H9 (cell line): ENCODE measurements at regions not wholly inside any gene's neighbourhood (a gene's known extent, or its start where the extent isn't known, plus 50 kb on each side); places are given as distances from the start of the nearest gene placed in this dataset.

Experiments
- DNase-seq: peaks from one replicate; pipeline ENCODE4 v3.0.0-alpha.2; 2017
- H2AFZ ChIP-seq: one replicate; pipeline ENCODE4 v1.6.1; 2013; ENCODE audit warnings: mild to moderate bottlenecking, low read length, control low read depth, moderate library complexity
- H2AK5ac ChIP-seq: 2 replicates; pipeline ENCODE4 v1.6.1; 2013; ENCODE audit warnings: low read length, control low read depth, mixed read lengths; ENCODE audit not compliant: insufficient read length
- H2BK120ac ChIP-seq: one replicate; pipeline ENCODE4 v1.6.1; 2013; ENCODE audit warnings: low read depth, mild to moderate bottlenecking, low read length, control low read depth, inconsistent platforms; ENCODE audit not compliant: poor library complexity, severe bottlenecking
- H2BK12ac ChIP-seq: 2 replicates; pipeline ENCODE4 v1.6.1; 2013; ENCODE audit warnings: low read length, control low read depth, mixed read lengths, low read depth; ENCODE audit not compliant: insufficient read length
- H2BK15ac ChIP-seq: 2 replicates; pipeline ENCODE4 v1.6.1; 2013; ENCODE audit warnings: low read depth, low read length, control low read depth
- H2BK20ac ChIP-seq: one replicate; pipeline ENCODE4 v1.6.1; 2013; ENCODE audit warnings: low read depth, mild to moderate bottlenecking, low read length, control low read depth, inconsistent platforms; ENCODE audit not compliant: poor library complexity, severe bottlenecking
- H2BK5ac ChIP-seq: 2 replicates; pipeline ENCODE4 v1.6.1; 2013; ENCODE audit warnings: low read length, control low read depth, mixed read lengths; ENCODE audit not compliant: insufficient read length
- H3K14ac ChIP-seq: 2 replicates; pipeline ENCODE4 v1.6.1; 2013; ENCODE audit warnings: low read length, control low read depth; ENCODE audit not compliant: insufficient read depth
- H3K18ac ChIP-seq: 2 replicates; pipeline ENCODE4 v1.6.1; 2013; ENCODE audit warnings: low read depth, mild to moderate bottlenecking, mixed read lengths, low read length, control low read depth; ENCODE audit not compliant: insufficient read length
- H3K23ac ChIP-seq: 2 replicates; pipeline ENCODE4 v1.6.1; 2013; ENCODE audit warnings: low read length, control low read depth, mixed read lengths, low read depth; ENCODE audit not compliant: insufficient read length
- H3K23me2 ChIP-seq: 2 replicates; pipeline ENCODE4 v1.6.1; 2013; ENCODE audit warnings: low read depth, mild to moderate bottlenecking, mixed read lengths, low read length, control low read depth; ENCODE audit not compliant: insufficient read length, poor library complexity, severe bottlenecking
- H3K27ac ChIP-seq: 2 replicates; pipeline ENCODE4 v1.5.1; 2013; ENCODE audit warnings: low read length, control low read depth, mixed read lengths, low read depth; ENCODE audit not compliant: insufficient read length
- H3K27me3 ChIP-seq: 2 replicates; pipeline ENCODE4 v1.6.1; 2013; ENCODE audit warnings: low read length, control low read depth, inconsistent platforms; ENCODE audit not compliant: insufficient read depth
- H3K4ac ChIP-seq: 2 replicates; pipeline ENCODE4 v1.6.1; 2013; ENCODE audit warnings: low read depth, mild to moderate bottlenecking, control low read depth, inconsistent platforms, low read length, moderate library complexity
- H3K4me1 ChIP-seq: 2 replicates; pipeline ENCODE4 v1.6.1; 2013; ENCODE audit warnings: low read length, control low read depth, inconsistent platforms; ENCODE audit not compliant: insufficient read depth
- H3K4me2 ChIP-seq: 2 replicates; pipeline ENCODE4 v1.6.1; 2013; ENCODE audit warnings: low read length, control low read depth, mixed read lengths; ENCODE audit not compliant: insufficient read length, insufficient read depth
- H3K56ac ChIP-seq: 2 replicates; pipeline ENCODE4 v1.6.1; 2013; ENCODE audit warnings: low read depth, mild to moderate bottlenecking, mixed read lengths, low read length, control low read depth; ENCODE audit not compliant: insufficient read length
- H3K79me1 ChIP-seq: 2 replicates; pipeline ENCODE4 v1.6.1; 2013; ENCODE audit warnings: low read depth, mild to moderate bottlenecking, moderate library complexity, low read length, control low read depth, inconsistent platforms; ENCODE audit not compliant: insufficient read depth, poor library complexity, severe bottlenecking
- H3K79me2 ChIP-seq: 2 replicates; pipeline ENCODE4 v1.6.1; 2013; ENCODE audit warnings: low read length, control low read depth, inconsistent platforms; ENCODE audit not compliant: insufficient read depth
- H3K9ac ChIP-seq: 2 replicates; pipeline ENCODE4 v1.6.1; 2013; ENCODE audit warnings: low read length, control low read depth, mixed read lengths; ENCODE audit not compliant: insufficient read length; ENCODE audit errors: extremely low read depth
- H3K9me3 ChIP-seq: one replicate; pipeline ENCODE4 v1.6.1; 2013; ENCODE audit warnings: low read depth, low read length, inconsistent platforms; ENCODE audit not compliant: control insufficient read depth
- H3T11ph ChIP-seq: one replicate; pipeline ENCODE4 v1.6.1; 2013; ENCODE audit warnings: mild to moderate bottlenecking, low read length, control low read depth, inconsistent platforms
- H4K20me1 ChIP-seq: one replicate; pipeline ENCODE4 v1.6.1; 2013; ENCODE audit not compliant: control insufficient read depth, insufficient read length, insufficient read depth
- H4K5ac ChIP-seq: 2 replicates; pipeline ENCODE4 v1.6.1; 2013; ENCODE audit warnings: low read depth, mild to moderate bottlenecking, mixed read lengths, low read length, control low read depth; ENCODE audit not compliant: insufficient read length
- H4K8ac ChIP-seq: replicated peaks from 2 replicates; pipeline ENCODE4 v1.6.1; 2013; ENCODE audit warnings: low read length, control low read depth, mixed read lengths, low read depth; ENCODE audit not compliant: insufficient read length
- H4K91ac ChIP-seq: 2 replicates; pipeline ENCODE4 v1.6.1; 2013; ENCODE audit warnings: low read depth, mild to moderate bottlenecking, moderate library complexity, mixed read lengths, low read length, control low read depth; ENCODE audit not compliant: insufficient read length
- H3K27ac Mint-ChIP-seq, 3 experiments: 2 replicates in 2 of 3; 3 replicates in 1 of 3; pipeline ENCODE4 v1.8.0; 2020 to 2021; ENCODE audit warnings: mixed read lengths in 3 of 3, mild to moderate bottlenecking in 1 of 3, moderate library complexity in 1 of 3
- H3K27me3 Mint-ChIP-seq: 2 replicates; pipeline ENCODE4 v1.8.0; 2021; ENCODE audit warnings: low read depth, mild to moderate bottlenecking, moderate library complexity, mixed read lengths
- H3K36me3 Mint-ChIP-seq, 3 experiments: 2 replicates in 2 of 3; 3 replicates in 1 of 3; pipeline ENCODE4 v1.8.0; 2020 to 2021; ENCODE audit warnings: low read depth in 3 of 3, mixed read lengths in 3 of 3; ENCODE audit not compliant: insufficient read depth in 1 of 3
- H3K4me1 Mint-ChIP-seq, 2 experiments: 2 replicates each; pipeline ENCODE4 v1.8.0; 2020; ENCODE audit warnings: mixed read lengths in 2 of 2
- H3K4me3 Mint-ChIP-seq, 2 experiments: 2 replicates in 1 of 2; 3 replicates in 1 of 2; pipeline ENCODE4 v1.8.0; 2020 to 2021; ENCODE audit warnings: mild to moderate bottlenecking in 2 of 2, mixed read lengths in 2 of 2, moderate library complexity in 1 of 2
- H3K9me3 Mint-ChIP-seq, 2 experiments: 2 replicates in 1 of 2; 3 replicates in 1 of 2; pipeline ENCODE4 v1.8.0; 2020; ENCODE audit warnings: mild to moderate bottlenecking in 2 of 2, mixed read lengths in 2 of 2, moderate library complexity in 1 of 2
- TF ChIP-seq, protein P1 (sequence below): fragments of 200-600 bp; sonication (generic); conservative IDR thresholded peaks from 3 replicates; pipeline ENCODE4 v1.8.0; 2021; ENCODE audit warnings: antibody characterized with exemption, mild to moderate bottlenecking

DNA sequence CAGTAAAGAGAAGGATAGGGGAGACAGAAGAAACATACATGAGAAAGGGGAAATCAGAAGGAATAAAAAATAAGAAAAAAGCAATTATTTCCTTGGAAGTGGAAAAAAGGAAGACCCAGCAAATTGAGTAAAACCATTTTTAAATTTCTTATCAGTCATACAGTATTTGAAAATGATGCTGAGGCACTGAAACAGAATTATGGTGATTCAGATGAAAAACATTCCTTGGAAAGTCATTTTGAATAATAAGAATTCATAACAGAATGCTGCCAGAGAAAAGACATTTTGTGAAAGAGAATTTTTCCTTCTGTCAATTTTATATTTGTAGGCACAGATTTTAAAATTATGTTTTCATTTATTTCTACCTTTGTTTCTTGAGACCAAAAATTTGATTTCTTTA, 895.5 kb upstream of the EPHA5 start:
- Histone ChIP-seq H3K18ac (no peak overlapping the region), H3K14ac (no peak overlapping the region), H3K27me3 (no peaks in the 10 kb centered on the region), H3K23ac (no peak overlapping the region), H3K27ac (no peak overlapping the region), H3K23me2 (no peaks in the 10 kb centered on the region), H3K4me2 (no peak overlapping the region), H3K79me2 (no peaks in the 10 kb centered on the region), H3K4ac (no peak overlapping the region), H3K9ac (no peak overlapping the region), H4K8ac (no peak overlapping the region), H2BK5ac (no peak overlapping the region), H2BK12ac (no peak overlapping the region), H3K56ac (no peak overlapping the region), H4K20me1 (no peaks in the 10 kb centered on the region), H3K79me1 (no peaks in the 10 kb centered on the region), H2BK20ac (no peak overlapping the region), H3K9me3 (no peaks in the 10 kb centered on the region), H3T11ph (no peak overlapping the region), H2BK120ac (no peak overlapping the region), H3K4me1 (no peaks in the 10 kb centered on the region), H2AFZ (no peak overlapping the region), H4K91ac (no peak overlapping the region), H2AK5ac (no peak overlapping the region), H4K5ac (no peak overlapping the region), H2BK15ac (no peak overlapping the region)
- no peak for DNase-seq
- Mint-ChIP-seq H3K27me3 (no peaks in the 10 kb centered on the region), H3K9me3 (no peaks in the 10 kb centered on the region), H3K27ac (no peak overlapping the region), H3K4me3 (no peak overlapping the region), H3K4me1 (no peaks in the 10 kb centered on the region), H3K36me3 (no peaks in the 10 kb centered on the region)
- TF ChIP-seq, protein P1, sequence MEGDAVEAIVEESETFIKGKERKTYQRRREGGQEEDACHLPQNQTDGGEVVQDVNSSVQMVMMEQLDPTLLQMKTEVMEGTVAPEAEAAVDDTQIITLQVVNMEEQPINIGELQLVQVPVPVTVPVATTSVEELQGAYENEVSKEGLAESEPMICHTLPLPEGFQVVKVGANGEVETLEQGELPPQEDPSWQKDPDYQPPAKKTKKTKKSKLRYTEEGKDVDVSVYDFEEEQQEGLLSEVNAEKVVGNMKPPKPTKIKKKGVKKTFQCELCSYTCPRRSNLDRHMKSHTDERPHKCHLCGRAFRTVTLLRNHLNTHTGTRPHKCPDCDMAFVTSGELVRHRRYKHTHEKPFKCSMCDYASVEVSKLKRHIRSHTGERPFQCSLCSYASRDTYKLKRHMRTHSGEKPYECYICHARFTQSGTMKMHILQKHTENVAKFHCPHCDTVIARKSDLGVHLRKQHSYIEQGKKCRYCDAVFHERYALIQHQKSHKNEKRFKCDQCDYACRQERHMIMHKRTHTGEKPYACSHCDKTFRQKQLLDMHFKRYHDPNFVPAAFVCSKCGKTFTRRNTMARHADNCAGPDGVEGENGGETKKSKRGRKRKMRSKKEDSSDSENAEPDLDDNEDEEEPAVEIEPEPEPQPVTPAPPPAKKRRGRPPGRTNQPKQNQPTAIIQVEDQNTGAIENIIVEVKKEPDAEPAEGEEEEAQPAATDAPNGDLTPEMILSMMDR, result no peak
